Keratinocyte (primary cell): ENCODE measurements at regions not wholly inside any gene's neighbourhood (a gene's known extent, or its start where the extent isn't known, plus 50 kb on each side); places are given as distances from the start of the nearest gene placed in this dataset.

Experiments used
- CTCF ChIP-seq, 3 experiments: IDR thresholded peaks in 1 of 3; conservative IDR thresholded peaks in 1 of 3; optimal IDR thresholded peaks in 1 of 3; 2 replicates in 2 of 3; 3 replicates in 1 of 3; pipeline versions ENCODE3 to v1.5.1; 2011; ENCODE audit warnings: low read length in 3 of 3, mild to moderate bottlenecking in 3 of 3, moderate library complexity in 2 of 3, control low read depth in 1 of 3, inconsistent platforms in 1 of 3; ENCODE audit not compliant: insufficient read depth in 2 of 3; ENCODE audit errors: extremely low read depth in 1 of 3
- EZH2 ChIP-seq: IDR thresholded peaks from one replicate; pipeline ENCODE4 v1.6.1; 2012; ENCODE audit warnings: inconsistent platforms, mild to moderate bottlenecking, low read length, moderate library complexity

- no peak for TF ChIP-seq CTCF (optimal IDR thresholded peaks at IDR 0.05 in 1 of 3, IDR thresholded peaks at IDR 0.05 in 1 of 3, conservative IDR thresholded peaks at IDR 0.05 in 1 of 3; ENCODE audit: extremely low read depth in 1 of 3, insufficient read depth in 2 of 3, low read length in 3 of 3)
- no peak for TF ChIP-seq EZH2
Measured at GRCh38 chr7:98771941-98772603, 97.7 kb downstream of the TMEM130 start.
